ENCODE measurements at regions not wholly inside any gene's neighbourhood (a gene's known extent, or its start where the extent isn't known, plus 50 kb on each side); places are given as distances from the start of the nearest gene placed in this dataset.
"Not testable (repeated sequence)": the region's sequence is repeated elsewhere in the genome, so short reads cannot be mapped to it uniquely, and the experiment has no call there.

DNA sequence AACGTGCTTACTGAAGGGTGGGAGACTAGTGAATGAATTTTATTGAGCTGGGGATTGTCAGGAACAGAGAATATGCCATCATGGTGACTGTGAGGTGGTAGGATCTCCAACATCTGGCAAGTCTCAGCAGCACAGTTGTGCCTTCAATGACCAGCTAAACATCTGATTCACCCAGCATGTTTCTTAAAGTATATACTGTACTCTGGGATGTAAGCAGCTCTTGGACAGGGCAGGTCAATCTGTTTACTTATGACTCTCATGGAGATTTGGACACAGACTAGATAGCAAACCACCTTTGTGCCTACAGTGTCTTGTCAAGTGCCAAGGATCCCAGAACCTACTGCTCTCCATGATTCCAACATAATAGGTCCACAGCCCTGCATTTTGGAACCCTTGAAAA is 801.0 kb upstream of the CITED2 start:
- Mint-ChIP-seq H3K9me3 (peaks cover 11% of the 10 kb centered on the region), H3K36me3 (ENCODE audit: low read depth) (no peaks in the 10 kb centered on the region), H3K4me1 (ENCODE audit: low read depth) (no peaks in the 10 kb centered on the region), H3K27ac (no peak overlapping the region), H3K27me3 (no peaks in the 10 kb centered on the region), H3K4me3 (no peak overlapping the region)
- intact Hi-C loops (cut with micrococcal nuclease) = no loop called here

DNA sequence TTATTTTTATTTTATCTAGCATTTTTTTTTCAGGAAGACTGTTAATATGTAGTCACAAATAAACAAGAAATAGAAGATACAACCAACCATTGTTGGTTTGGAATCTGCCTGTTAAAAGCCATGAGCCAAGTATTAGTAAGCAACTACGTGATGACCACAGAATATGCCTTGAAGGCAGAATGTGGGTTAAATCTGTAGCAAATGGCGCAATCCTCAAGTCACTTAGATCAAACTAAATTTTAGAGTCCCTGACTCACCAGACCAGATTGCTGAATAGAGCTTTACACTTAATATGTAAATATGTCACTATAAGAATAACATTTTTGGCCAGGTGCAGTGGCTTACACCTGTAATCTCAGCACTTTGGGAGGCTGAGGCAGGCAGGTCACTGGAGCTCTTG is 800.1 kb upstream of the CITED2 start:
- Mint-ChIP-seq H3K27ac (no peak overlapping the region), H3K36me3 (ENCODE audit: low read depth) (no peaks in the 10 kb centered on the region), H3K9me3 (peaks cover 16% of the 10 kb centered on the region), H3K27me3 (no peaks in the 10 kb centered on the region), H3K4me3 (no peak overlapping the region), H3K4me1 (ENCODE audit: low read depth) (no peaks in the 10 kb centered on the region)
- intact Hi-C loops (cut with micrococcal nuclease) = no loop called here

- Mint-ChIP-seq H3K27me3 (no peaks in the 10 kb centered on the region), H3K4me1 (ENCODE audit: low read depth) (no peaks in the 10 kb centered on the region), H3K36me3 (ENCODE audit: low read depth) (no peaks in the 10 kb centered on the region), H3K27ac (no peak overlapping the region), H3K9me3 (peaks cover 16% of the 10 kb centered on the region), H3K4me3 (no peak overlapping the region)
- intact Hi-C loops (cut with micrococcal nuclease) = no loop called here
These were observed 793.9 kb upstream of the CITED2 start for GRCh38 chr6:140168365-140168764.

DNA sequence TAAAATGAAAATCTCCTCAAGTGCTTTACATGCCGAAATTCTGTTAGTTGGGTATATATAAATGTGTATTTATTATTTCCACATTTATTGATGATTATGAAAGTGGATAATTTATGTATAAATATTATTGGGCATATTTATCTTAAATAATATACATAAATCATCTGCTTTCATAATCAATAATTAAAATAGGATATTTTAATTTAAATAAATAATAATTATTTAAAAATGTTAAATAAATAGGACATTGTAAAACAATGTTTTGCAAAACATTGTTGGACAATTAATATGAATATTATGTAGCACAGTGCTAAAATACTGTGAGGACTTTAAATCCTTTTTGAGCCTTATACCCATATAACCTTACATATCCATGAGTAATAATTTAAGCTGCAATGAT is 786.5 kb upstream of the CITED2 start:
- Mint-ChIP-seq H3K4me3 (no peak overlapping the region), H3K27me3 (peaks cover 2% of the 10 kb centered on the region), H3K4me1 (ENCODE audit: low read depth) (no peaks in the 10 kb centered on the region), H3K9me3 (peaks cover 26% of the 10 kb centered on the region), H3K36me3 (ENCODE audit: low read depth) (no peaks in the 10 kb centered on the region), H3K27ac (no peak overlapping the region)
- intact Hi-C loops (cut with micrococcal nuclease) = no loop called here

DNA sequence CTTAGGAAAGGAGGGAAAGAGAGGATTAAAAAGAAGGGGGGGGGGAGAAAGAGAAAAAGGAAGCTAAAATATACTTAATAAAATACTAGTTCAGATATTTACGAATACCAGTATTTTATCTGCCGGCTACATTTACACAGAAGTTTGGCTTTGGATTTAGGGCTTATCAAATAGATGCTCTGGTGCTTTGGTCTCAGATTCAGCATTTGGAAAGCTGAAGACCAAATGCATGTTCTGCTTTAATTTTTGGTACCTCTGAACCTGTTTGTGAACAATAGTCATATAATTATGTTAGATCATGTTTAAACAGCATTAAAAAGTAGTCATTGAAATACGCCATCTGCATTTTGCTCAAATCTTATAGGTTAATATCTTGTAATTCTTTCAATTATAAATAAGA is 786.0 kb upstream of the CITED2 start:
- peaks cover 2% of the 10 kb centered on the region for H3K27me3 Mint-ChIP-seq
- H3K4me3 Mint-ChIP-seq = no peak overlapping the region
- no peaks in the 10 kb centered on the region for H3K4me1 Mint-ChIP-seq (ENCODE audit: low read depth)
- H3K9me3 Mint-ChIP-seq = peaks cover 26% of the 10 kb centered on the region
- intact Hi-C loops (cut with micrococcal nuclease) = no loop called here
- no peak overlapping the region for H3K27ac Mint-ChIP-seq
- H3K36me3 Mint-ChIP-seq (ENCODE audit: low read depth) = no peaks in the 10 kb centered on the region

GRCh38 chr6:140156131-140156530 is 781.7 kb upstream of the CITED2 start:
- Mint-ChIP-seq H3K27me3 (no peaks in the 10 kb centered on the region), H3K27ac (no peak overlapping the region), H3K4me1 (ENCODE audit: low read depth) (no peaks in the 10 kb centered on the region), H3K36me3 (ENCODE audit: low read depth) (no peaks in the 10 kb centered on the region), H3K4me3 (no peak overlapping the region), H3K9me3 (peaks cover 30% of the 10 kb centered on the region)
- intact Hi-C loops (cut with micrococcal nuclease) = no loop called here

DNA sequence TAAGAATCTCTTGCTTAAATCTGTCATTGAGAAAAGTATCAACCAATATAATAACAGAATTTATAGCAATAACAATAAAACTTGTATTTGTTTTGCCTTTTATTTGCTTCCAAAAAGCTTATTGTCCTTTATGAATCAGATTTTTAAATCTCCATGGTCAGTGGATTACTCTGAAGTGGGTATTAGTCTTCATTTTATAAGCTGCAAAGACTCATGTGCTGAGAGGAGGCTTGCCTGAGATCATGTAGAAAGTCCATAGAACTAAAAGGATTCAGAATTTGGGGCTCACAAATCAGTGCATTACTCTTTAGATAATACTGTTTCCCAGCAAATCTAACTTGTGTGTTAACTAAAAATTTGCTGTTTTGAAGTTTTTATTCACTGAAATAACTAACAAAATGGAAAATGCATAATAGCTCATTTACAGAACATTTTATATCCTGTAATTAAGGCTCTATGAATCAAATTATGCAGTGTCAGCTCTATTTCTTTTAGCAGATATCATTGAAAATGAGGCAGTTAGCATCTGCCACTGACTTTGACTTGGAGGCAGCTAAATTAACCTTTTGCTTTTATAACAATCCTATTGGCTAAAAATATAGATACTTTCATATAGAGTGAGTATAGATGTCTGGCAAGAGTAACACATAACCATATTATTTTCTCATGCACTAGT is 781.1 kb upstream of the CITED2 start:
- H3K36me3 Mint-ChIP-seq (ENCODE audit: low read depth) = no peaks in the 10 kb centered on the region

GRCh38 chr6:140153703-140154102 is 779.3 kb upstream of the CITED2 start:
- intact Hi-C loops (cut with micrococcal nuclease) = no loop called here
- H3K36me3 Mint-ChIP-seq (ENCODE audit: low read depth) = no peaks in the 10 kb centered on the region
- peaks cover 25% of the 10 kb centered on the region for H3K9me3 Mint-ChIP-seq
- H3K27ac Mint-ChIP-seq = no peak overlapping the region
- H3K4me3 Mint-ChIP-seq = no peak overlapping the region
- no peaks in the 10 kb centered on the region for H3K27me3 Mint-ChIP-seq
- H3K4me1 Mint-ChIP-seq (ENCODE audit: low read depth) = no peaks in the 10 kb centered on the region

More for the DNA sequence above, 781.1 kb upstream of the CITED2 start:
- Mint-ChIP-seq H3K27ac (no peak overlapping the region), H3K4me1 (ENCODE audit: low read depth) (no peaks in the 10 kb centered on the region), H3K4me3 (no peak overlapping the region), H3K27me3 (no peaks in the 10 kb centered on the region), H3K9me3 (peaks cover 30% of the 10 kb centered on the region)
- intact Hi-C loops (cut with micrococcal nuclease) = no loop called here

GRCh38 chr6:140147825-140148814 is 773.7 kb upstream of the CITED2 start:
- H3K27me3 Mint-ChIP-seq; H3K4me1 Mint-ChIP-seq (ENCODE audit: low read depth); intact Hi-C loops (cut with micrococcal nuclease): not testable (repeated sequence)

DNA sequence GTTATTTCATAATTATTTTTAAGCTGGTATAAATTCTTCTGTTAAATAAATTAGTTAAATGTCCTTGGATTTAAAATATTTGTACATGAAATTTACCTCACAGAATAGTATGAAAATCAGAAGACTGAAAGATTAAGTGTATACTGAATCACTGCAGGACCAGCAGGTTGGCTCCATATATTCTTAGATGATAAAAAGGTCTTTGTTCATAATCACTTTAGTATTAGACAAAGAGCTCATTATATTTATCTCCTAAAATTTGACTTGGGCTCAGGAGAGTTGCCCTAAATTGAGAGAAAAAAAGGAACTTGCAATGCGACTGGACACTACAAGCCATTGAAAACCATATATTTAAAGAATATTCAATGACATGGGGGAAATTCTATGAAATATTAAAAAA is 766.4 kb upstream of the CITED2 start:
- intact Hi-C loops (cut with micrococcal nuclease) = no loop called here
- peaks cover 8% of the 10 kb centered on the region for H3K9me3 Mint-ChIP-seq
- H3K4me3 Mint-ChIP-seq = no peak overlapping the region
- H3K4me1 Mint-ChIP-seq (ENCODE audit: low read depth) = no peaks in the 10 kb centered on the region
- H3K27ac Mint-ChIP-seq = no peak overlapping the region
- H3K27me3 Mint-ChIP-seq = no peaks in the 10 kb centered on the region
- H3K36me3 Mint-ChIP-seq (ENCODE audit: low read depth) = no peaks in the 10 kb centered on the region

More at GRCh38 chr6:140147825-140148814, 773.7 kb upstream of the CITED2 start:
- H3K27ac Mint-ChIP-seq; H3K36me3 Mint-ChIP-seq (ENCODE audit: low read depth); H3K4me3 Mint-ChIP-seq: not testable (repeated sequence)
- peaks cover 20% of the 10 kb centered on the region for H3K9me3 Mint-ChIP-seq

GRCh38 chr6:140138311-140139010 is 764.0 kb upstream of the CITED2 start:
- intact Hi-C loops (cut with micrococcal nuclease) = no loop called here
- peaks cover 14% of the 10 kb centered on the region for H3K9me3 Mint-ChIP-seq
- H3K36me3 Mint-ChIP-seq (ENCODE audit: low read depth) = peaks cover 5% of the 10 kb centered on the region
- no peak overlapping the region for H3K4me3 Mint-ChIP-seq
- peaks cover 2% of the 10 kb centered on the region for H3K27me3 Mint-ChIP-seq
- H3K4me1 Mint-ChIP-seq (ENCODE audit: low read depth) = no peaks in the 10 kb centered on the region
- no peak overlapping the region for H3K27ac Mint-ChIP-seq

DNA sequence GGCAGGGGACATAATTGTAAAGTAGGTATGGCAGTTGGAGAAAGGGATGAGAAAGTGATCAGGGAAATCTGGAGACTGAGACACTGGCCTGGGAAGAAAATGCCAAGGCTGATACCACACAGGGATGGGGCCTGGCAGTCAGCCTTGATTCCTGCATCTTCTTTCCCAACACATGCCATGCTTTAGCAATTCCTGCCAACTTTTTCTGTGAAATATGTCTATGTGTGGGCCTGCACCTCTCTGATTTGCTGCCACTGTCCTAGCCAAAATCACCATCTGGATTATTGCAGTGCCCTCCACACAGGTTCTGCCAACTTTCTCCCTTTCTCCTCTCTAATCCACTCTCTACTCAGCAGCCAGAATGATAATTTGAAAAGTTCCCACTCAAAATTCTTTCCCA is 759.8 kb upstream of the CITED2 start:
- intact Hi-C loops (cut with micrococcal nuclease) = no loop called here
- H3K4me3 Mint-ChIP-seq = no peak overlapping the region
- H3K27ac Mint-ChIP-seq = no peak overlapping the region
- H3K27me3 Mint-ChIP-seq = peaks cover 2% of the 10 kb centered on the region
- H3K9me3 Mint-ChIP-seq = peaks cover 44% of the 10 kb centered on the region
- no peaks in the 10 kb centered on the region for H3K4me1 Mint-ChIP-seq (ENCODE audit: low read depth)
- H3K36me3 Mint-ChIP-seq (ENCODE audit: low read depth) = peaks cover 20% of the 10 kb centered on the region

- peaks cover 21% of the 10 kb centered on the region for H3K36me3 Mint-ChIP-seq (ENCODE audit: low read depth)
- H3K4me1 Mint-ChIP-seq (ENCODE audit: low read depth) = no peaks in the 10 kb centered on the region
- no peaks in the 10 kb centered on the region for H3K27me3 Mint-ChIP-seq
- H3K4me3 Mint-ChIP-seq = no peak overlapping the region
- peaks cover 61% of the 10 kb centered on the region for H3K9me3 Mint-ChIP-seq
- intact Hi-C loops (cut with micrococcal nuclease) = no loop called here
- H3K27ac Mint-ChIP-seq = no peak overlapping the region
These were observed 755.6 kb upstream of the CITED2 start for GRCh38 chr6:140130074-140130473.

- peaks cover 35% of the 10 kb centered on the region for H3K9me3 Mint-ChIP-seq
- intact Hi-C loops (cut with micrococcal nuclease) = no loop called here
- H3K36me3 Mint-ChIP-seq (ENCODE audit: low read depth) = peaks cover 6% of the 10 kb centered on the region
- H3K4me3 Mint-ChIP-seq = no peak overlapping the region
- no peaks in the 10 kb centered on the region for H3K27me3 Mint-ChIP-seq
- no peaks in the 10 kb centered on the region for H3K4me1 Mint-ChIP-seq (ENCODE audit: low read depth)
- no peak overlapping the region for H3K27ac Mint-ChIP-seq
These were observed 750.0 kb upstream of the CITED2 start for GRCh38 chr6:140124498-140124897.

Data from dendritic cell treated with granulocyte-macrophage colony-stimulating factor and Interleukin-4, amounts not matched to agents 40 ng/mL and 50 ng/mL, for 4 days (primary cell).